Mesenchymal stem cell (in vitro differentiated cells and primary cell): ENCODE measurements at regions not wholly inside any gene's neighbourhood (a gene's known extent, or its start where the extent isn't known, plus 50 kb on each side); places are given as distances from the start of the nearest gene placed in this dataset.
A peak's percentile ranks its signal among the peaks of the same experiment; 100 is the strongest.

Source experiments
- DNase-seq: peaks from one replicate; pipeline ENCODE4 v3.0.0-alpha.2; 2013
- H2AFZ ChIP-seq: one replicate; pipeline ENCODE4 v1.6.1; 2013; ENCODE audit warnings: low read depth, mild to moderate bottlenecking, control low read depth, inconsistent platforms, low read length, moderate library complexity
- H2AK5ac ChIP-seq: 2 replicates; pipeline ENCODE4 v1.6.1; 2013; ENCODE audit warnings: low read length, moderate library complexity, mild to moderate bottlenecking, inconsistent platforms; ENCODE audit not compliant: severe bottlenecking
- H2BK120ac ChIP-seq: one replicate; pipeline ENCODE4 v1.6.1; 2013; ENCODE audit warnings: low read depth, mild to moderate bottlenecking, inconsistent platforms, low read length, moderate library complexity
- H2BK12ac ChIP-seq, 2 experiments: one replicate each; pipeline ENCODE4 v1.6.1; 2013; ENCODE audit warnings: inconsistent platforms in 2 of 2, low read length in 2 of 2, mild to moderate bottlenecking in 2 of 2, moderate library complexity in 2 of 2, control low read depth in 1 of 2
- H2BK15ac ChIP-seq: one replicate; pipeline ENCODE4 v1.6.1; 2013; ENCODE audit warnings: mild to moderate bottlenecking, low read depth, inconsistent platforms; ENCODE audit not compliant: poor library complexity, severe bottlenecking
- H2BK5ac ChIP-seq: 2 replicates; pipeline ENCODE4 v1.6.1; 2013; ENCODE audit warnings: low read depth, mild to moderate bottlenecking, low read length, control low read depth, inconsistent platforms; ENCODE audit not compliant: poor library complexity, severe bottlenecking
- H3K14ac ChIP-seq, 2 experiments: one replicate each; pipeline ENCODE4 v1.6.1; 2013; ENCODE audit warnings: inconsistent platforms in 2 of 2, low read length in 2 of 2, control low read depth in 1 of 2, mild to moderate bottlenecking in 1 of 2, moderate library complexity in 1 of 2
- H3K18ac ChIP-seq, 2 experiments: one replicate each; pipeline ENCODE4 v1.6.1; 2013; ENCODE audit warnings: inconsistent platforms in 2 of 2, low read length in 2 of 2, control low read depth in 1 of 2, low read depth in 1 of 2, mild to moderate bottlenecking in 1 of 2
- H3K23ac ChIP-seq, 2 experiments: one replicate each; pipeline ENCODE4 v1.6.1; 2013; ENCODE audit warnings: inconsistent platforms in 2 of 2, low read length in 2 of 2, mild to moderate bottlenecking in 2 of 2, moderate library complexity in 2 of 2, control low read depth in 1 of 2
- H3K27ac ChIP-seq: 2 replicates; pipeline ENCODE4 v1.5.1; 2013; ENCODE audit warnings: mild to moderate bottlenecking, moderate library complexity, low read length, control low read depth, inconsistent platforms; ENCODE audit not compliant: poor library complexity, severe bottlenecking
- H3K27me3 ChIP-seq, 2 experiments: 2 replicates each; pipeline versions ENCODE4 v1.6.1 to v1.7.0; 2013; ENCODE audit warnings: low read length in 2 of 2, mild to moderate bottlenecking in 2 of 2, moderate library complexity in 2 of 2, control low read depth in 1 of 2, inconsistent platforms in 1 of 2; ENCODE audit not compliant: control insufficient read depth in 1 of 2, insufficient read depth in 1 of 2
- H3K36me3 ChIP-seq, 2 experiments: 2 replicates each; pipeline versions ENCODE4 v1.6.1 to v1.7.0; 2013; ENCODE audit warnings: low read length in 2 of 2, control low read depth in 1 of 2, inconsistent platforms in 1 of 2, low read depth in 1 of 2, mild to moderate bottlenecking in 1 of 2; ENCODE audit not compliant: insufficient read depth in 2 of 2, control insufficient read depth in 1 of 2
- H3K4ac ChIP-seq, 2 experiments: one replicate each; pipeline ENCODE4 v1.6.1; 2013; ENCODE audit warnings: inconsistent platforms in 2 of 2, low read length in 2 of 2, mild to moderate bottlenecking in 2 of 2, moderate library complexity in 2 of 2, control low read depth in 1 of 2, low read depth in 1 of 2
- H3K4me1 ChIP-seq: 2 replicates; pipeline ENCODE4 v1.6.1; 2013; ENCODE audit warnings: low read depth, low read length, control low read depth; ENCODE audit not compliant: control insufficient read depth, insufficient read depth
- H3K4me2 ChIP-seq: 2 replicates; pipeline ENCODE4 v1.6.1; 2013; ENCODE audit warnings: low read length, mild to moderate bottlenecking, inconsistent platforms; ENCODE audit not compliant: poor library complexity, severe bottlenecking
- H3K4me3 ChIP-seq, 2 experiments: 2 replicates each; pipeline versions ENCODE4 v1.5.1 to v1.7.0; 2013; ENCODE audit warnings: low read length in 2 of 2, mild to moderate bottlenecking in 2 of 2, control low read depth in 1 of 2, low read depth in 1 of 2; ENCODE audit not compliant: insufficient read depth in 1 of 2
- H3K79me1 ChIP-seq: replicated peaks from 2 replicates; pipeline ENCODE4 v1.6.1; 2013; ENCODE audit warnings: mild to moderate bottlenecking, control low read depth, low read length, inconsistent platforms; ENCODE audit not compliant: poor library complexity, severe bottlenecking
- H3K9ac ChIP-seq: 2 replicates; pipeline ENCODE4 v1.7.0; 2013; ENCODE audit warnings: mild to moderate bottlenecking, low read length, moderate library complexity
- H3K9me3 ChIP-seq: 2 replicates; pipeline ENCODE4 v1.7.0; 2013; ENCODE audit warnings: mild to moderate bottlenecking, low read length; ENCODE audit not compliant: control insufficient read depth
- H4K8ac ChIP-seq: one replicate; pipeline ENCODE4 v1.6.1; 2013; ENCODE audit warnings: inconsistent platforms, mild to moderate bottlenecking, low read length, moderate library complexity
- H4K91ac ChIP-seq: one replicate; pipeline ENCODE4 v1.6.1; 2013; ENCODE audit warnings: mild to moderate bottlenecking, low read length, inconsistent platforms
- WGBS: methylation state at CpG from one replicate; pipeline ENCODE4 v1.1.7; 2013; ENCODE audit warnings: mixed read lengths; 5-methylcytosine and 5-hydroxymethylcytosine counted together

DNA sequence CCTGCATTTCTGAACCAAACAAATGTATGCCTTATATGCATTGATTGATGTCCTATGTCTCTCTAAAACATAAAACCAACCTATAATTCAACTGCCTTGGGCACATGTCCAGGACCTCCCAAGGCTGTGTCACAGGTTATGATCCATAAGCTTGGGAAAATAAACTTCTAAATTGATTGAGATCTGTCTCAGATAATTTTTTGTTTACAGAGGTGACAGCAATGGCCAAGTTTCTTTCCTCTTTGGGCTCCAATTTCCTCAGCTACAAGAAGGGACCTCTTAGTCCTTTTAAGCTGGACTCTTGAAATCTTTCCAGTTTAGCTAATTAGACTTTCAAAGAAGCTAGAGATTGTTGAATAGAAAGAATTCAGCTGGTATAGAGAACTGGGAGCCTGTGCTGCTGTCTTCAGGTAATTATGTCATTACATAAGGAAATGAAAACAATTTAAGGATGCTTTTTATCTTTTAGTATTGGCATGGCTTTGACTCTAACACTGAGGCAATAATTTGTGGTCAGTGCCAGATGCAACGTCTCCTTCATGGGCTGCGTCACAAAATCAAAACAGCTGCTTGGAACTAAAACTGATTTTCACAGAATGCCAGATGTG lies 412.1 kb upstream of the TRIB2 start:
- Histone ChIP-seq H4K91ac (no peak overlapping the region), H3K79me1 (no peaks in the 10 kb centered on the region), H2BK15ac (no peak overlapping the region), H2BK12ac (peak overlapping the region; percentile 31 to 90), H3K4me3 (no peak overlapping the region), H3K9me3 (no peaks in the 10 kb centered on the region), H4K8ac (no peak overlapping the region), H3K4me2 (no peak overlapping the region), H2AFZ (no peak overlapping the region), H3K18ac (peak overlapping the region; percentile 34 to 80), H3K23ac (no peak overlapping the region), H3K27me3 (no peaks in the 10 kb centered on the region), H3K36me3 (no peaks in the 10 kb centered on the region), H2AK5ac (no peak overlapping the region), H3K27ac (no peak overlapping the region), H3K14ac (no peak overlapping the region), H2BK120ac (no peak overlapping the region), H3K9ac (no peak overlapping the region), H3K4ac (peak overlapping the region in 1 of 2 experiments; percentile 53), H3K4me1 (peaks cover 7% of the 10 kb centered on the region), H2BK5ac (no peak overlapping the region)
- DNase-seq, result peak; percentile 62
- 32% methylated on average over 2 of the region's 2 CpGs for WGBS

DNA sequence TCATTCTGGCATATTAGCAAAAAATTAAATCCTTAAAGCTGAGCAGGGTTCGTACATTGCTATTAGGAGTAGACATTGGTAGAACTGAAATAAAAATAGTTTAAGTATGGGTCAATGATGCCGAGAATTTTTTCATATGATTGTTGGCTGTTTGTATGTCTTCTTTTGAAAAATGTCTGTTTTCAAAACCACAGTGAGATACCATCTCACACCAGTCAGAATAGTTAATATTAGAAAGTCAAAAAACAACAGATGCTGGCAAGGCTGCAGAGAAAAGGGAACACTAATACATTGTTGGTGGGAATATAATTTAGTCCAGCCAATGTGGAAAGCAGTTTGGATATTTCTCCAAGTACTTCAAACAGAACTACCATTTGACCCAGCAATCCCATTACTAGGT lies 410.8 kb upstream of the TRIB2 start:
- no peaks in the 10 kb centered on the region for H3K36me3 ChIP-seq
- H2AFZ ChIP-seq, result no peak overlapping the region
- no peak overlapping the region for H3K14ac ChIP-seq
- no peak overlapping the region for H2BK5ac ChIP-seq
- no peak overlapping the region for H3K18ac ChIP-seq
- no peak overlapping the region for H4K91ac ChIP-seq
- DNase-seq, result no peak
- H3K79me1 ChIP-seq, result no peaks in the 10 kb centered on the region
- H3K4me1 ChIP-seq, result peaks cover 7% of the 10 kb centered on the region
- H3K4ac ChIP-seq, result no peak overlapping the region
- no peak overlapping the region for H3K4me3 ChIP-seq
- H3K9me3 ChIP-seq, result no peaks in the 10 kb centered on the region
- no peak overlapping the region for H2AK5ac ChIP-seq
- H3K23ac ChIP-seq, result no peak overlapping the region
- 94% methylated on average over 1 of the region's 2 CpGs for WGBS
- H2BK120ac ChIP-seq, result no peak overlapping the region
- no peak overlapping the region for H3K4me2 ChIP-seq
- no peak overlapping the region for H3K27ac ChIP-seq
- no peak overlapping the region for H4K8ac ChIP-seq
- no peak overlapping the region for H3K9ac ChIP-seq
- H2BK15ac ChIP-seq, result no peak overlapping the region
- no peaks in the 10 kb centered on the region for H3K27me3 ChIP-seq
- H2BK12ac ChIP-seq, result no peak overlapping the region

DNA sequence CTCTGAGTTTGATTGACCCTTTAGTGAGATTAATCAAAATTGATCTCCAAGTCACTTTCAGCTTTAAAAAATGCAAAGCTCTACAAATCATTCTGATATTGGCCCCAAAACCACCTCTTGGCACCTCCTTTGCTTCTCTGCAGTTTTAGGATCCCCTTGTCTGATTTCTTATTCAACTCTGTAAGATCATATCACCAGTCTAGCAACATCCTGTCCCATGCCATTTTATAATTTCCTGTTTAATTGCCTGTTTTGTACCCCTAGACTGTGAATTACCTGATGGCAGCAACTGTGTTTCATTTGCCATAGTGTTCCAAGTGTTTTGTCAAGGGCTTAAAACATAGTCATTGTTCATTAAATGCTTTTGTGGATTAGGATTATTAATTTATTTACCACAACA lies 406.3 kb upstream of the TRIB2 start:
- Histone ChIP-seq H4K91ac (no peak overlapping the region), H4K8ac (no peak overlapping the region), H3K36me3 (no peaks in the 10 kb centered on the region), H3K4me1 (peaks cover 3% of the 10 kb centered on the region), H3K27ac (no peak overlapping the region), H2BK12ac (peak overlapping the region in 1 of 2 experiments; percentile 78), H2AFZ (no peak overlapping the region), H3K9ac (no peak overlapping the region), H3K4me2 (no peak overlapping the region), H2BK120ac (no peak overlapping the region), H3K9me3 (no peaks in the 10 kb centered on the region), H2BK15ac (no peak overlapping the region), H3K27me3 (no peaks in the 10 kb centered on the region), H3K23ac (no peak overlapping the region), H3K14ac (no peak overlapping the region), H2BK5ac (no peak overlapping the region), H2AK5ac (no peak overlapping the region), H3K18ac (peak overlapping the region in 1 of 2 experiments; percentile 28), H3K79me1 (no peaks in the 10 kb centered on the region), H3K4ac (no peak overlapping the region), H3K4me3 (no peak overlapping the region)
- DNase-seq, result no peak

DNA sequence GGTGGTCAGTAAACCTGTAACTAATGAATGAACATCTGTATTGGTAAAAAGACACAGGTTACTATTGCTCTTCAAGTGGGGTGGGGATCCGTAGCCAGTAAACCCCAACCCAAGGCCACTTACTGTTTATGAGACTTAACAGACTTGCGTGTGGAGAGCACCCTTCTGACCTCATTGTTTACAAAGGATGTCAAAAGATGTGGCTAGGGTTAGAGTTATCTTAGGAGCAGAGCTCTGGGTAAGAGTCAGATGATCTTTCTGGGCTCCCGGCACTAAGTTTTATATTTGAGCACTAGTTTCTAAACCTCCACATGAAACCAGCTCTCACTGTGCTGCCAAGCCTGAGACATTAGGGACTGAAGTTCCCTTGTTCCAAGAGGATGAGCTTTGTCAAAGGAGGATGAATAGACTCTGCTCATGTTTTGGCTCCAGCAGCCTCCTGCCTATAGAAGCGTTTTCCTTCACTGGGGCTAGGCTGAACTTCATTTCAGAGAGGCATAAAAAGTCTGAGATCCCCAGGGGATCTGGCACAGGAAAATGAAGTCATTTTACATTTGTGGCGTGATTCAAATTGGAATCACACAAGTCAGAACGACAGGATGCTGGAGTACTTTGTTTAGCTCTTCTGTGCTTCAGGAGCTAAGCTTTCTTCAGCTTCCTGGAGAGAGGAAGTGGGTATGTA lies 403.1 kb upstream of the TRIB2 start:
- Histone ChIP-seq H3K4me2 (no peak overlapping the region), H4K91ac (no peak overlapping the region), H2AFZ (no peak overlapping the region), H2BK15ac (no peak overlapping the region), H3K27ac (no peak overlapping the region), H3K18ac (peak overlapping the region; percentile 85 to 91), H3K36me3 (no peaks in the 10 kb centered on the region), H3K27me3 (no peaks in the 10 kb centered on the region), H2BK120ac (peak overlapping the region; percentile 43), H4K8ac (no peak overlapping the region), H3K23ac (no peak overlapping the region), H3K79me1 (no peaks in the 10 kb centered on the region), H2BK12ac (no peak overlapping the region), H3K4me1 (peaks cover 10% of the 10 kb centered on the region), H3K9ac (peak overlapping the region; percentile 48), H2BK5ac (no peak overlapping the region), H3K9me3 (no peaks in the 10 kb centered on the region), H2AK5ac (no peak overlapping the region), H3K4me3 (no peak overlapping the region), H3K4ac (peak overlapping the region; percentile 45 to 84), H3K14ac (no peak overlapping the region)
- DNase-seq, result peak; percentile 77
- WGBS, result 10% methylated on average over 6 of the region's 6 CpGs
